SK-N-SH treated with all-trans-retinoic acid at 6 μM for 48 hours (cell line): ENCODE measurements at regions not wholly inside any gene's neighbourhood (a gene's known extent, or its start where the extent isn't known, plus 50 kb on each side); places are given as distances from the start of the nearest gene placed in this dataset.

Experiments used
- ARNTL ChIP-seq: fragments of 450-650 bp; formaldehyde crosslinking; IDR thresholded peaks from 2 replicates; pipeline ENCODE4 v1.5.0; 2020; ENCODE audit warnings: low read depth, mild to moderate bottlenecking, moderate library complexity, borderline replicate concordance
- CREB5 ChIP-seq: fragments of 250-450 bp; sonication (Bioruptor Pico); IDR thresholded peaks from 2 replicates; pipeline ENCODE4 v1.5.1; 2020; ENCODE audit warnings: low read depth, mild to moderate bottlenecking, moderate library complexity
- CSRNP3 ChIP-seq: fragments of 250-450 bp; sonication (Bioruptor Pico); IDR thresholded peaks from 2 replicates; pipeline ENCODE4 v1.5.1; 2021; ENCODE audit warnings: mild to moderate bottlenecking, moderate library complexity
- GLIS3 ChIP-seq: fragments of 250-450 bp; sonication (Bioruptor Pico); IDR thresholded peaks from 2 replicates; pipeline ENCODE4 v1.5.0; 2020; ENCODE audit warnings: mild to moderate bottlenecking, moderate library complexity
- OSR1 ChIP-seq: fragments of 250-450 bp; sonication (Bioruptor Pico); IDR thresholded peaks from 2 replicates; pipeline ENCODE4 v1.8.0; 2022; ENCODE audit warnings: moderate library complexity, mild to moderate bottlenecking, inconsistent platforms
- PATZ1 ChIP-seq: fragments of 250-450 bp; sonication (Bioruptor Pico); IDR thresholded peaks from 2 replicates; pipeline ENCODE4 v1.8.0; 2020; ENCODE audit warnings: mild to moderate bottlenecking, moderate library complexity, borderline replicate concordance
- POU6F1 ChIP-seq: fragments of 250-450 bp; sonication (Bioruptor Pico); IDR thresholded peaks from 2 replicates; pipeline ENCODE4 v1.8.0; 2021; ENCODE audit warnings: low read depth, mild to moderate bottlenecking, moderate library complexity, borderline replicate concordance
- RARB ChIP-seq: fragments of 250-450 bp; sonication (Bioruptor Pico); IDR thresholded peaks from 2 replicates; pipeline ENCODE4 v1.8.0; 2021; ENCODE audit warnings: mild to moderate bottlenecking, moderate library complexity
- TCF4 ChIP-seq: fragments of 250-450 bp; sonication (Bioruptor Pico); IDR thresholded peaks from 2 replicates; pipeline ENCODE4 v1.8.0; 2021; ENCODE audit warnings: mild to moderate bottlenecking, moderate library complexity, borderline replicate concordance
- TOX ChIP-seq: fragments of 250-450 bp; sonication (Bioruptor Pico); IDR thresholded peaks from 2 replicates; pipeline ENCODE4 v1.8.0; 2021; ENCODE audit warnings: mild to moderate bottlenecking, moderate library complexity, borderline replicate concordance
- ZFP3 ChIP-seq: fragments of 250-450 bp; sonication (Bioruptor Pico); IDR thresholded peaks from 2 replicates; pipeline ENCODE4 v1.5.0; 2020; ENCODE audit warnings: mild to moderate bottlenecking, moderate library complexity
- ZFP30 ChIP-seq: fragments of 450-650 bp; formaldehyde crosslinking; IDR thresholded peaks from 2 replicates; pipeline ENCODE4 v1.5.0; 2022; ENCODE audit warnings: mild to moderate bottlenecking, moderate library complexity
- ZNF565 ChIP-seq: fragments of 450-650 bp; formaldehyde crosslinking; conservative IDR thresholded peaks from 2 replicates; pipeline ENCODE4 v1.5.0; 2020; ENCODE audit warnings: low read depth, mild to moderate bottlenecking, moderate library complexity
- ZNF70 ChIP-seq: fragments of 450-650 bp; formaldehyde crosslinking; IDR thresholded peaks from 2 replicates; pipeline ENCODE4 v1.5.0; 2020; ENCODE audit warnings: mild to moderate bottlenecking, moderate library complexity

GRCh38 chr10:21314906-21315644, 210.4 kb downstream of the SKIDA1 start:
- no peak for TF ChIP-seq TCF4 (CRISPR knock-in tag)
- no peak for TF ChIP-seq TOX (CRISPR knock-in tag)
- no peak for TF ChIP-seq CSRNP3 (CRISPR knock-in tag)
- no peak for TF ChIP-seq CREB5 (CRISPR knock-in tag)
- TF ChIP-seq GLIS3 (CRISPR knock-in tag): no peak
- no peak for TF ChIP-seq POU6F1
- no peak for TF ChIP-seq ZNF70 (CRISPR knock-in tag)
- TF ChIP-seq PATZ1 (CRISPR knock-in tag): no peak
- TF ChIP-seq ZFP30 (CRISPR knock-in tag): no peak
- no peak for TF ChIP-seq OSR1 (CRISPR knock-in tag)
- TF ChIP-seq RARB (CRISPR knock-in tag): no peak
- TF ChIP-seq ARNTL (CRISPR knock-in tag): no peak
- no peak for TF ChIP-seq ZNF565 (CRISPR knock-in tag)
- no peak for TF ChIP-seq ZFP3
